Choroid plexus epithelial cell (primary cell): ENCODE measurements at regions not wholly inside any gene's neighbourhood (a gene's known extent, or its start where the extent isn't known, plus 50 kb on each side); places are given as distances from the start of the nearest gene placed in this dataset.
A peak's percentile ranks its signal among the peaks of the same experiment; 100 is the strongest.

Source experiments
- DNase-seq: peaks from one replicate; pipeline ENCODE4 v3.0.0-alpha.2; 2010; ENCODE audit warnings: low read depth
- H3K4me3 ChIP-seq: 2 replicates; pipeline ENCODE4 v1.5.1; 2011; ENCODE audit warnings: low read depth, mild to moderate bottlenecking, control low read depth, low read length, moderate library complexity
- CTCF ChIP-seq: conservative IDR thresholded peaks from 2 replicates; pipeline ENCODE4 v1.5.1; 2011; ENCODE audit warnings: low read depth, mild to moderate bottlenecking, control low read depth, inconsistent platforms, low read length, moderate library complexity

GRCh38 chr20:7399114-7399513, 541.1 kb downstream of the HAO1 start:
- no peak overlapping the region for H3K4me3 ChIP-seq
- no peak for TF ChIP-seq CTCF
- DNase-seq, result no peak

- no peak for DNase-seq
- H3K4me3 ChIP-seq, result no peak overlapping the region
- no peak for TF ChIP-seq CTCF
These were observed 540.7 kb downstream of the HAO1 start for GRCh38 chr20:7399575-7399974.

- no peak overlapping the region for H3K4me3 ChIP-seq
- DNase-seq, result no peak
- TF ChIP-seq CTCF, result no peak
These were observed 533.6 kb downstream of the HAO1 start for GRCh38 chr20:7406671-7407070.

- no peak overlapping the region for H3K4me3 ChIP-seq
- no peak for TF ChIP-seq CTCF
- DNase-seq, result peak; percentile 3
These were observed 530.1 kb downstream of the HAO1 start for GRCh38 chr20:7410150-7410549.

GRCh38 chr20:7411075-7411474, 529.2 kb downstream of the HAO1 start:
- no peak for DNase-seq
- no peak overlapping the region for H3K4me3 ChIP-seq
- TF ChIP-seq CTCF, result no peak

GRCh38 chr20:7415427-7415826, 524.8 kb downstream of the HAO1 start:
- TF ChIP-seq CTCF, result no peak
- no peak overlapping the region for H3K4me3 ChIP-seq
- DNase-seq, result no peak

GRCh38 chr20:7416382-7416781, 523.9 kb downstream of the HAO1 start:
- no peak for TF ChIP-seq CTCF
- no peak overlapping the region for H3K4me3 ChIP-seq
- no peak for DNase-seq
